Stimulated activated CD4-positive, alpha-beta T cell treated with anti-CD3 and anti-CD28 coated beads, Interleukin-1b, Interleukin-23, amount 100 ng/mL, for 1 hour (primary cell): ENCODE measurements at regions not wholly inside any gene's neighbourhood (a gene's known extent, or its start where the extent isn't known, plus 50 kb on each side); places are given as distances from the start of the nearest gene placed in this dataset.

Source experiments
- DNase-seq, 2 donors: peaks; one replicate each; pipeline ENCODE4 v3.0.0-alpha.2; 2020; ENCODE audit warnings: low read depth in 2 of 2

DNA sequence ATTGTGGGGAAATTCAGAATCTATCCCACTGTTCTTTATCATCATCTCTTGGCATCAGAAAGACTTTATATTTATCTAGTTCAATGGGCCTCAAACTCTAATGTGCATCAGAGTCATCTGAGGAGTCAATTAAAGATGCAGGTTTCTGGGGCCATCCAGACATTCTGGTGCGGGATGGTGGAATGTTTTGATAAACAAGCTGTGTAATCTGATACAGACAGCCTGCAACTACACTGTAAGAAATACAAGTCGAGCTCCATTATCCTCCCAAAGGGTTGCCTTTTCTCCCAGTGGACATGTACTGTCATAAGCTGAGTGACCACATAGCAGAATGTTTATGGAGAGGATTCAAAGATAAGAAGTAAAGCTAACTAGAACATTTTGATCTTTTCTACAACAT lies 515.3 kb upstream of the DCC start:
- DNase-seq = no peak

DNA sequence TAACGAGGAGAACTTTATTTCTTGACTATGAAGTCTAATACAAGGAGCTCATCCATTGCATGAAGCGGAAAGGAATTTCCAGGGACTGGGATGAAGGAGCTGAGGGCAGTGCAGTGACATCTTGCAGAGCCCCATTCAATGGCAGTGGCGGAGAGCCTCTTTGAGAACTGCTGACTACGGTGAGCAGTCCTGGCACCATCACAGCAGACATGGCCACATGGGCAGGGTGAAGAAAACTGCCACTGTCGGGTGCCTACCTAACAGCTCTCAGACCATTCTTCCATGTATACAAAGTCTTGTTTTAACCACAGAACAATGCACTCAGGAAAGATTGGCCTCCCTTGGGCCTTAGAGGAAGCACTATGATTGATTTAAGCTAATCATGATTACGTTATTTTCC lies 506.1 kb upstream of the DCC start:
- DNase-seq = no peak

DNA sequence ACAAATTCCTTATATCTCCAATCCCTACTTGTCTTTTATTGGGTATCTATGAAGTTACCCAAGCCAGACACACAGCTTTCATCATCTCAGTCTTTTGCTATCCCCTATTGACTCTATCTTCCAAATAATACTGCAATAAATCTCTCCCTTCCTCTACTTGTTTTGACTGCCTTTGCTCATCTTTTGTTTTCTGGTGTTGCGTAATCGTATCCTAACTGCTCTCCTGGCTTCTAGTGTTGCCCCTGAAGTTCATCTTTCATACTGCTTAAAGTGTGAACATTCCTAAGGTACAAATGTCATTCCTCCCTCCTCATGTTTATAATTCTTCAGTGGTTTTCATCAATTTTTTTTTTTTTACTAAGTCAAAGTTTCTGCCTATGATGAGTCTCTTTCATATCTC lies 491.3 kb upstream of the DCC start:
- no peak for DNase-seq

DNA sequence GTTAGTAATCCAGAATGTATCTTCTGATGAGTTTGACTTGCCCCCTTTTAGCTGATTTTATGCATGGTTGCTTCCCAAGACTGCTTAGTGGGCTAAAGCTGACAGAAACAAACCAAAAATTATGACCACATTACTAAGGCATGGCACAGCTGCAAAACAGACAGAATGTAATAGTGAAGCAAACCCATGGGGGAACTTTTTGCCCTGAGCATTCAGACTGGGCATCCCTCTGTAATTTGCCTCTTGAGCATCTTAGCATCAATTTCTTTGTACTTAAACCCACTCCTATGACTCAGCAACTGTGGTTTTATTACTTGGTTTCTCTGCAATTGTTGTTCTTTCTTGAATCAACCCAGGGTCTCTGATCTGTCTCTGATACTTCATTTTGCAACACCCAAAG lies 487.3 kb upstream of the DCC start:
- DNase-seq = no peak

DNA sequence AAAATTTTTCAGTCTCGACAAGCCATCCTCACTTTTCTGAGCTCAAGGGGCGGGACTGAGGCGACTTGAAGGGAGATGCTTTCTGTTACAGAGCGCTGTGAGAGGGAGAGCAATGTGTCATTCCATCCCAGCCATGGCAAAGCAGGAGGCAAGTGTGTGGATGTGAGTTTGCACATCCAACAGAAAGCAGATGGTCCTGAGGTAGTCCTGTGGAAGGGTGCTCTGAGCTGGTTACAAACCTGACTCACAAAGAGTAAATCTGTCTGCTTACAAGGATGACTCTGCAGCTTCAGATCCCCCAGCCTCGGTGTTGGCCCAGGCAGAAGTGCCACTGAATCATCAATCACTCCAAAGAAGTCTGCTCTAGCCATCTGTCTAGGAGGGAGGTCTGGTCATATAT lies 482.0 kb upstream of the DCC start:
- no peak for DNase-seq

DNA sequence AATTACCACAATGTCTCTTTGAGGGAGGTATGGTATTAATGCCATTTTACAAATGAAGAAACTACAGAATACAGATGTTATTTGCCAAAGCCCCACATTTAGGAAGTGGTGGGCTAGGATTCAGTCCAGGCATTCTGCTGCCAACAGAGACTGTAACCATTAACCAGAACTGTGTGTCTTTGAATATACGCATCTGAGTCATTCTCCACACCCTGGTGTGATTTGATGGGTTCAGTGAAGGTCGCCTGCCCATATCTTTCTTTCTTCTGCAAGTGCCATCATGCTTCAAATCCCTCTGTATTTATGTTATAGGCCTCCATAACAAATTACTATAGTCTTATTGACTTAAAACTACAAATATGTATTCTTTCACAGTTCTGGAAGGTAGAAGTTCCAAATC lies 479.0 kb upstream of the DCC start:
- DNase-seq = no peak

DNA sequence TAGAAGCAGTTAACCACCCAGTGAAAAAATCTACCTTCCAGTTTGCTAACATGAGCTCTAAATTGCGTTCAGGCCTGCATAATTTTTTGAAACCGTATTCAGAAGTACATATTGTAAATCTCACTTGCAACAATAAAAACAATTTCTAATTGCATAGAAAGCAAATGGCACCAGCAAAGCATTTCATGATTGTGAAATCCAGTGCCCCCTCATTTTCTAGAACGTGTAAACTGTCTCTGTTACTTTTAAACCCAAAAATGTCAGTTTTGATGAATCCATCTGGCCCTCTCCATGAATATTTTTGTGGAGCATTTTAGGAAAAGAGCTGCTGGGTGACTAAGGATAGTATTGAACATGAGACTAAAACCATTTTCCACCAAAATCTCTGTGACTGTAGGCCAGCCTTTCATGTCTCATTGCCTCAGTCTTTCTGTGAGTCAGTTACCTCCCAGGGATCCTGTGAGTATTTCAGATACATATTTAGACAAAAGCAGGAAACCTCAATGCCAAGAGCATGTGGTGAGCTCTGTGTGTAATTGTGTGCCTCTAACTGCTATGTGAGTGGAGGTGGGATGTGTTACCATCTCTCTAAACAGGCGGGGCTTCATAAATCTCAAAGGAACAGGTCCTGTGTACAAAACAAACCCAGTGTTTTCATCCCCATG lies 477.8 kb upstream of the DCC start:
- DNase-seq = no peak

DNA sequence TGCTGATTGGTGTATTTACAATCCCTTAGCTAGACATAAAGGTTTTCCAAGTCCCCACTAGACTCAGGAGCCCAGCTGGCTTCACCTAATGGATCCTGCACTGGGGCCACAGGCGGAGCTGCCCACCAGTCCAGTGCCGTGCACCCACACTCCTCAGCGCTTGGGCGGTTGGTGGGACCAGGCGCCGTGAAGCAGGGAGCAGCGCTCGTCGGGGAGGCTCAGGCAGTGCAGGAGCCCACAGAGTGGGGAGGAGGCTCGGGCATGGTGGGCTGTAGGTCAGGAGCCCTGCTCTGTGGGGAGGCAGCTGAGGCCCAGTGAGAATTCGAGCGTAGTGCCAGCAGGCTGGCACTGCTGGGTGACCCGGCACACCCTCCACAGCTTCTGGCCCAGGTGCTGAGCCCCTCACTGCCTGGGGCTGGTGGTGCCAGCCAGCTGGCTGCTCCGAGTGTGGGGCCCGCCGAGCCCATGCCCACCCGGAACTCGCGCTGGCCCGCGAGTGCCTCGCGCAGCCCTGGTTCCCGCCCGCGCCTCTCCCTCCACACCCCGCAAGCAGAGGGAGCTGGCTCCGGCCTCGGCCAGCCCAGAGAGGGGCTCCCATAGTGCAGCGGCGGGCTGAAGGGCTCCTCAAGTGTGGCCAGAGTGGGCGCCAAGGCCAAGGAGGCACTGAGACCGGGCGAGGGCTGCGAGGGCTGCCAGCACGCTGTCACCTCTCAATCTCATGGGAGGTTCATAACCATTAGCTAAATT lies 475.6 kb upstream of the DCC start:
- DNase-seq = no peak

DNA sequence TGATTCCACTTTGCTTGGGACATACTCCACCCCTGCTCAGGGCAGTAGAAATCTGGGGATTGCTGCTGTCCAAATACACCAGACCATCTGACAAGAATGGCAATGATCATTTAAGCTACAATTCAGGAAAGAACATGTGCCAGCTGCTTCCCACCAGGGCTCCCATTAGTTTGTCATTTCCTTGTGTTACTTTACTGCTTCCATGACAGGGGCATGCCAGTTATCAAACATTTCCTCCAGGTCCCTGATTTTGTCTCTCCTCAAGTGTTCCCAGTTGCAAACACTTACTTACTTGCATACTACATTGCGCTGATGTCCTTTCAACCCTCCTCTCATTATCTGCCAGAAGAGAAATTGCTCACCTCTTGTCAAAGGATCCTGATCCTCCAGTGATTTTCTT lies 474.5 kb upstream of the DCC start:
- DNase-seq = no peak

DNA sequence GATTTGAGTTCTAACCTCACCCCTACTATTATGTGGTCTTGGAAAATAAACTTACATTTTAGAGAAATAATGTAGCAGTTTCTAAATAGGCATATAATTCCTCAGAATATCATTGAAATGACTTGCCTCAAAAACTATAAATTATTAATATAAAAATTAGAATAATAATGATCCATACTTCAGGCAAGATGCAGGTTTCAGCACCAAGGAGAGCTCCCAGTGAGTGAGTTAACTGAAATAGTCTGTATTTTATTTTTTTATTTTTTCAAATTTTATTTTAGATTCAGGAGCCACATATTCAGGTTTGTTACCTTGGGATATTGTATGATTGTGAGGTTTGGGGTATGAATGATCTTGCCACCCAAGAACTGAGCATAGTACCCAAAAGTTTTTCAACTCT lies 472.2 kb upstream of the DCC start:
- no peak for DNase-seq

DNA sequence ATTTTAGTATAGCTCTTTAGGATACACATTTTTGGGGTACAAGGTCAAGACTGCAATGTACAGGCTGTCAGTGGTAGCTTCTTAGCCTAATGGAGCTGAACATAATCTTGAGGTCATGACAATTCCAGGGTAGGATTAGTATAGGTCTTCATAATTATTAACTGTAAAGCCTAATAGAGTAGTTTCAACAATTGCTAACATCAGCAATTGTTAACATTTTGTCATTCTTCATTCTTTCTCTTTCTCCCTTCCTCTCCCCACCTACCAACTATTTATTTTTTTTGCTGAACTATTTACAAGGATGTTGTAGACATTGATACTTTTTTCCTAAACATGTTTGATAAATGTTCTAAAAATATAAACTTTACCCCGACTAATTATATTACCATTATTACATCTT lies 461.3 kb upstream of the DCC start:
- DNase-seq = no peak

DNA sequence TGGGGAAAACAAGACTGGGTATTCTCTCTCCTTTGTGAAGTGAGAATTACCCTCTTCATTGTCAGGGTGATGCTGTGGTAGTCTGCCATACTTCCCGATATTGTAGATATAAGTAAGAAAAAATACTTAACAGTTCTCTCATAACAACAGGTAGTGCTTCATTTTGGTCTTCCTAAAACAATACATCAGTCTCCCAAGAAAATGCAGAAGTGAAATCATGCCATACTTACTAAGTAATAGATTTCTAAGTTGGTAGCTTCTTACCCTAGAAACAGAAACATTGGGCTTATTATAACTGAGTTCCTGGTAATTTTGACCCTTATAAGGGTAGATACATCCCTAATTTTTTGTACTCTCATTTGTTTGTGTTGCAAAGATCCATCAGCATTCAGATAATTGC lies 460.7 kb upstream of the DCC start:
- no peak for DNase-seq

DNA sequence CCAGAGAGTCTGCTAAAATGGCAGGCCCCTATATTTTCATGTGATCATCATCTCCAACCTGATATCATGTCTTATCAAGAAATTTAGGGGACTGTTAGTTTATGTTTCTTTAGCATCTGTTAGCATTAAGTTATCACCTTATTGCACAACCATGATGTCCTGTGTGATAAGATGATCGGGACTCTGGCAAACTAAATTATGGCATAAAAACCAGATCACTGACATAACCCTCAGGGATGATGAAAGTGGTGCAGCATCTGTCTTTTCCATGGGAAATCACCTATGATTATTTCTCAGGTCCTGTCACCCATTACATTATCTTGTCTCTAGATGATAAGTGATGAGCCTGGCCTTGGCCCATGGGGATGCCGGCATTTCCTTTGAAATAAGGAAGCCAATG lies 458.6 kb upstream of the DCC start:
- no peak for DNase-seq

DNA sequence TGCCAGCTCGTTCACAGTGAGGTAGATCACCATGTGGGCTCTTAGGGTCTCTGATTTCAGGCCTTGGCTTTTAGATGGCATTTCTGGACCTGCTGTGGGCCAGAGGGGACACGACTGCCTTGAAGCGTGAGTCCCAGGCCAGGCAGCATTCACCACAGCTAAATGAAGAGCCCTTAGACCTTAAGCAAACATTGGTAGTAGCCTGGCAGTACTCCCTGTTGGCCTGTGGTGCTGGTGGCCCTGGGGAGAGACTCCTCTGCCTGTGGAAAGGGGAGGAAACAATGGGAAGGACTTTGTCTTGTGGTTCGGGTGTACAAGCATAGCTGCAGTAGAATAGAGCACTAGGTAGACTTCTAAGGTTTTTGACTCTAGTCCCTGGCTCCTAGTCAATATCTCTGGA lies 456.0 kb upstream of the DCC start:
- no peak for DNase-seq

DNA sequence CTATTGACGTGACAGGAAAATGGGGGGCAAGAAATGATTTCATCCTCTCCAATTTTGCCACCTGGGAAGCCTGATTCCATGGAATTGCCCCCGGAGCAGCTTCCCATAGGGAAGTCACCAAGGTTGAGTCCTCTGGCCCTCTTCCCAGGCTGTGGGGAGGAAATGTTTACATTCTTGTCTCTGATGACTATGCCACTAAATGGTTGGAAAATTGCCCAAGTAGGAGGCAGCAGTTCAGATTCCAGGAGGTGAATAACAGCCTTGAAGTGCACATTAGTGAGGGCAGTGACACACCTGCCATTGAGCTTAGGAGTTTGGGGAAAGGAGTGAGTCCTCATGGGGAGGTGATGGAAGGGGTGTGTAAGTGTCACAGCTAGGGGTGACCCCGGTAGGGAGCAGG lies 449.2 kb upstream of the DCC start:
- no peak for DNase-seq

DNA sequence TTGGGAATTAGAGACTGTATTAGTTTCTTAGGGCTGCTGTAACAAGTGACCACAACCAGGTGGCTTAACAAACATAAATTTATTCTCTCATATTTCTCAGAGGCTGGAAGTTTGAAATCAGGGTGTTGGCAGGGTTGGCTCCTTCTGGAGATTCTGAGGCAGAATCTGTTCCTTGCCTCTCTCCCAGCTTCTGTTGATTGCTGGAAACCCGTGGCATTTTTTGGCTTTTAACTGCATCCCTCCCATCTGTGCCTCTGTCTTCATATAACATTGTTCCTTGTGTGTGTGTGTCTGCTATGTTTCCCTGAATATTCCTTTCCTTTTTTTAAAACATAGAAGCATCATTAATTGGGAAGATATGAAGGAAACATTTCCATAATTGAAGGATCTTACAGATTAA lies 448.1 kb upstream of the DCC start:
- no peak for DNase-seq

DNA sequence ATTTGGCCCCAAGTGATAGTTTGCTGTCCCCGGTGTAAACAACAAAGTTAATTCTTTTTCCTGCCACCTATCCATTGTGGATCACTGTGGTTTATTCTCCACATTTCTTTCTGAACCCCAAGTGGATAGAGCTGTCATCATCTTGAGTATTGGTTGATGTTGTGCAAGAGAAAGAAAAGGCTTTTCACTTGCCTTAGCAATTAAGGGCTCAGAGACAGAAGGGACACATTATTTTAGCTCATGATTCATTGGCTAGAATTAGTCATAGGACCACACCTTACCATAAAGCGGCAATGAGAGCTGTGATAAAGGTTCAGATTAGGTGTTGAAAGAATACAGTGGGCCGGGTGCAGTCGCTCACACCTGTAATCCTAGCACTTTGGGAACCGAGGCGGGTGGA lies 442.1 kb upstream of the DCC start:
- no peak for DNase-seq

DNA sequence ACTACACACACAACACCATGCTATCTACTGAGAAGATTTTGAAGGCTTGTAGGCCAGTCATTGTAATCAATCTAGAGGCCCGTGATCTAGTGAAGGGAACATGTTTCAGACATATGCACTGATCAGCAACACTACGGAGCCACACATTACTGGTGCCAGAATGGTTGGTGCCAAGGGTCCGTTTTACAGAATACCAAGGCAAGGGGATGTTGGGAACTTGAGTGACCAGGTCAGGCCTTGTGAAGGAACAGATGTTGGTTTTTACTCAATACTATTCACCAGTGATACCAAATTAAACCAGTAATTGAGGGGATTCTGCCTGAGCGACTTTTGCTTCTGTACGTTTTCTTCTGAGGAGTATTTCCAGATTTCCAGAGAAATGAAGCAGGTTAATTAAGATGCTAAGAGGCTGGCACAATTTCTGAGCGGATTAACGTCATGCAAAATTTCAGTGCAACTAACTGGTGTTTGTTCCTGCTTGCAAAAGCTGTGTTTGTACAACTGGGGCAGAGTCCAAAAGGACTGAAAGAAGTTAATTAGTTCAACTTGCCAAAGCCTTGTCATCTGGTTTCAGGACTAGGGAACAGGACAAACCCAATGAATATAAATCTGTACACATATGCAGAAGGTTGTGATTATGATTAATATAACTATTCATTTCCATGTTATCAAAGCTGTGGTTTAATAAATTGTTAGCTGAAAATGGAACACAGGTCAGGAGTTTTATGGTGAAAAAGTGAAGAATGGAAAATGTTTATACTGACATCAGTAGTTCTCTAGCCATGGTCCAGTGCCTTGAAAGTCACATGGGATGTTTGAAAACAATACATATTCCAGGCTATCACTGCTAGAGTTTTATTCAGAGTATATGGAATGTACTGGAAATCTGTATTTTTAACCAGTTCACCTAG lies 432.1 kb upstream of the DCC start:
- no peak for DNase-seq

DNA sequence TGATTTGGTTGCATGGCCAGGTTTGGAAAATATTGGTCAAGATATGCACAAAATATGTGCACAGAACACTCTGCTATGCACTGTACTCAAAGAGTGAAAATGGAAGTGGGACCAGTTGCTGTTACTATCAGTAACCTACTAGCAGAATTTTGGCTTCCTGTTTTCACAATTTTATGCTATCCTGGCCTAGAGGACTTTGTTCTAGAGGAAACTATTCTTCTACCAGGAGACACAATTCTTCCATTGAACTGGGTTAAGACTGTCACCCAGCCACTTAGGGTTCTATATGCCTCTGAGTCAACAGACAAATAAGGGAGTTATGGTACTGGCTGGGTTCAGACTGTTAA lies 431.4 kb upstream of the DCC start:
- no peak for DNase-seq

DNA sequence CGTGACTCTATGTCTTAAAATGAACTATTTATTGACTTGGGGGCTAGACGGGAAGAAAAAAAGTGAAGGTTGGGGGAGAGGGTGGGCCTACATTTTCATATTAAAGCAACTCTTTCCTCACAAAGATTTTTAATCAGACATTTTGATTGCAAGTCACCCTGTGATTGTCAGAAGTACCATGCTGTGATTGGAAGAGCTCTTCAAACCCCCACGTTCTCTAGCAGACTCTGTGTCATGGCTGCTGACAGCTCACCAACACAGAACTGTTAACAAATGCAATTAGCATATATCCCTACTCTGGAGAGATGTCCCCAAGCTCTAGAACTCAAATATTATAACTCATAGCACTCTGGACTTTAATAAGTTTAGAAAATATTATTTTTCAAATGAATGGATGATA lies 428.4 kb upstream of the DCC start:
- no peak for DNase-seq

DNA sequence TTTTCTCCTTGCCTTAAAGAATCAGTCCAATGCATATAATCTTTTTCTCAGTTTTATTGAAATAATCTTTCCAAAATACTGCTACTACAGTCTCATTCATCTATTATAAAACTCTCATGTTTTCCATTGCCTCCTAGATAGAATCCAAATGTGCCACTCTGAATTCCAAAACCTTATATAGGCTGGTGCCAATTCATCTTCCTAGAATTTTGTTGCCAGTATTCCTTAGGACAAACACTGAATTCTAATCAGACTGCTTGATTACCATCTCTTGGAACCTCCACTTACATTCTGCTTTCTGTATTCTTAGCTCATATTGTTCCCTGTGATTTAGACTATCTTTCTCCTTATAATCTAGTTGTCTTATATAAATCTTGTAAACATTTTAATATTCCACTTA lies 427.6 kb upstream of the DCC start:
- DNase-seq = no peak

DNA sequence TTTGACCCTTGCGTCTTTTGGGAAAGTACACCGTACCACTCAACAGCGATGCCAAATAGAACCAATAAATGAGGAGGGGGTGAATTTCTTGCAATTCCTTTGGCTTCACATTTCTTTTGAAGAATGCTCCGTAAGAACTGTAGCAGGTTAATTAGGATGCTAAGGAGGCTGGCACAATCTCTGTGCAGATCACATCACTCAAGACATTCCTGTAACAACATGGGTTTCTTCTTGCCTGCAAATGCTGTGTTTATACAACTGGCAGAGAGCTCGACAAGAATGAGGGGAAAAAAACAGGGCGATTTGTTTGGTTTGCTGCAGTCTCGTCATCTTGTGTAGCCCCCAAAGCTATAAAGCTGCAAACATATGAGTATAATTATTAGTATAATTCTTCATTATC lies 424.8 kb upstream of the DCC start:
- DNase-seq = no peak

DNA sequence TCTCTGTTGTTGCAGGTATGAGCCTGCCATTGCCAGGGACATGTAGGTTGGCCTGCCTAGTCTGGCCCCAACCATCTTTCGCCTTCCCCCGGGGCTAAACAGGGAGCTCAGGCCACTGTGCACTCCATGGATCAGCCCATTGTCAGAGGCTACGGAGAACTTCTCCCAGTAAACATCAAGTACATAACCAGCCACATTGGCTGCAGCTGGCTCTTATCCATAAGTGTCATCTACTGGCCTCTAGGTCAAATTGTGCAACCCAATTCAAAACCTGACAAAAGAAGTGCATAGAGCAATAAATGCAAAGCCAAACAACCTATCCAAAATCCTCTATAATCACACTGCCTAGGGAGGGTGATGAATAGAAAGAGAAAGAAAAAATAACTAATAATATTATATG lies 418.1 kb upstream of the DCC start:
- no peak for DNase-seq
